ENCODE measurements at regions not wholly inside any gene's neighbourhood (a gene's known extent, or its start where the extent isn't known, plus 50 kb on each side); places are given as distances from the start of the nearest gene placed in this dataset.

DNA sequence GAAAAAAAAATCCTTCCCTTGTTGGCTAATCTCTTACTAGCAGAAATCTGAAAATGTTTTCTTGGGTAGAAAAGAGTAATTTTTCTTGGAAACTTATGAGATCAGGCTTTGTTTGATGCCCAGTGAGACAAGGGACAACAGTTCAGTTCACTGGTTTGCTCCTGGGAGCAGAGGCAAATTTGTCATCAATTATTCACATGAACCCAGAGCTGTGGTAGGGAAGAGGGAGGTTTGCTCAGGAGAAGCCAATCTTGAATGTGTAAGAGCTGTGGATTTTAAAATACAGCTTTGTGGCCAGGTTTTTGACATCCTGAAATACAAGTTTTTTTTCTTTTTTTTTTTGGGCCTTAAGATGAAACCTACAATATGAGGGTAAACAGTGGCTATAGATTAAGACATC, 426.6 kb downstream of the ATP23 start:
- TF ChIP-seq POLR2AphosphoS5 (IDR thresholded peaks at IDR 0.05) (no peak), CTCF (IDR thresholded peaks at IDR 0.05 in 8 of 11, conservative IDR thresholded peaks at IDR 0.05 in 3 of 11) (no peak)

All from spleen (tissue), 7 donors.